Fibroblast of lung (primary cell): ENCODE measurements at regions not wholly inside any gene's neighbourhood (a gene's known extent, or its start where the extent isn't known, plus 50 kb on each side); places are given as distances from the start of the nearest gene placed in this dataset.

ENCODE experiments used
- DNase-seq, 2 donors: peaks; one replicate each; pipeline versions ENCODE4 v3.0.0 to v3.0.0-alpha.2; 2010; ENCODE audit warnings: low read depth in 2 of 2
- H2AFZ ChIP-seq: 2 replicates; pipeline ENCODE4 v1.5.1; 2012; ENCODE audit warnings: low read length, control low read depth, inconsistent platforms
- H3K27ac ChIP-seq: 2 replicates; pipeline ENCODE4 v1.5.1; 2011; ENCODE audit warnings: low read length, control low read depth; ENCODE audit not compliant: insufficient read depth
- H3K27me3 ChIP-seq: 2 replicates; pipeline ENCODE4 v1.5.1; 2011; ENCODE audit warnings: mild to moderate bottlenecking, low read length; ENCODE audit not compliant: control insufficient read depth, insufficient read depth
- H3K36me3 ChIP-seq: 2 replicates; pipeline ENCODE4 v1.5.1; 2011; ENCODE audit warnings: low read length; ENCODE audit not compliant: control insufficient read depth, insufficient read depth
- H3K4me1 ChIP-seq: 2 replicates; pipeline ENCODE4 v1.5.1; 2011; ENCODE audit warnings: low read length; ENCODE audit not compliant: control insufficient read depth, insufficient read depth; ENCODE audit errors: extremely low read depth
- H3K4me2 ChIP-seq: 2 replicates; pipeline ENCODE4 v1.5.1; 2011; ENCODE audit warnings: low read length, control low read depth; ENCODE audit not compliant: insufficient read depth; ENCODE audit errors: extremely low read depth
- H3K4me3 ChIP-seq, 4 experiments: fragments of 200-600 bp in 1 of 4; sonication (generic) in 1 of 4; replicated peaks in 1 of 4; 2 replicates each; pipeline ENCODE4 v1.5.1; 2011 to 2016; ENCODE audit warnings: low read length in 4 of 4, low read depth in 3 of 4, mild to moderate bottlenecking in 3 of 4, control low read depth in 2 of 4, inconsistent platforms in 1 of 4, mixed read lengths in 1 of 4; ENCODE audit not compliant: insufficient read depth in 1 of 4; ENCODE audit errors: control extremely low read depth in 1 of 4
- H3K79me2 ChIP-seq: 2 replicates; pipeline ENCODE4 v1.5.1; 2012; ENCODE audit warnings: mild to moderate bottlenecking, low read length, inconsistent platforms; ENCODE audit not compliant: control insufficient read depth, insufficient read depth
- H3K9ac ChIP-seq: 2 replicates; pipeline ENCODE4 v1.5.1; 2011; ENCODE audit warnings: mild to moderate bottlenecking, low read length, control low read depth; ENCODE audit not compliant: insufficient read depth
- H3K9me3 ChIP-seq: 2 replicates; pipeline ENCODE4 v1.5.1; 2012; ENCODE audit warnings: low read depth, low read length; ENCODE audit not compliant: control insufficient read depth, insufficient read depth
- H4K20me1 ChIP-seq: 2 replicates; pipeline ENCODE4 v1.5.1; 2011; ENCODE audit warnings: low read length; ENCODE audit not compliant: control insufficient read depth, insufficient read depth; ENCODE audit errors: extremely low read depth
- EZH2 ChIP-seq: IDR thresholded peaks from 2 replicates; pipeline ENCODE4 v1.5.1; 2012; ENCODE audit warnings: low read length, control low read depth, mild to moderate bottlenecking; ENCODE audit errors: missing control alignments
- TF ChIP-seq, protein P1 (sequence below), 2 donors: IDR thresholded peaks in 1 of 2; conservative IDR thresholded peaks in 1 of 2; 1 replicate in 1 of 2; 2 replicates in 1 of 2; pipeline ENCODE4 v1.5.1; 2011 to 2012; ENCODE audit warnings: low read length in 2 of 2, control low read depth in 1 of 2, inconsistent platforms in 1 of 2, low read depth in 1 of 2, mild to moderate bottlenecking in 1 of 2

DNA sequence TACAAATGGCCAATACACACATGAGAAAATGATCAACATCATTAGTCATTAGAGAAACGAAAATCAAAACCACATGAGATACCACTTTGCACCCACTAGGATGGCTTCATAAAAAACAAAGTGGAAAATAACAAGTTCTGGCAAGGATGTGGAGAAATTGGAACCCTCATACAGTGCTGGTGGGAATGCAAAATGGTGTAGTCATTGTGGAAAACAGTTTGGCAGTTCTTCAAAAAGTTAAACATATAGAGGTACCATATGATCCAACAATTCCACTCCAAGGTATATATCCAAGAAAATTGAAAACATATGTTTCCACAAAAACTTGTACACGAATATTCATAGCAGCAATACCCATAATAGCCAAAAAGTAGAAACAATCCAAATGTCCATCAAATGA is 231.6 kb upstream of the CSF3R start:
- H3K4me2 ChIP-seq = no peak overlapping the region
- H3K4me1 ChIP-seq = no peaks in the 10 kb centered on the region
- no peak for DNase-seq

DNA sequence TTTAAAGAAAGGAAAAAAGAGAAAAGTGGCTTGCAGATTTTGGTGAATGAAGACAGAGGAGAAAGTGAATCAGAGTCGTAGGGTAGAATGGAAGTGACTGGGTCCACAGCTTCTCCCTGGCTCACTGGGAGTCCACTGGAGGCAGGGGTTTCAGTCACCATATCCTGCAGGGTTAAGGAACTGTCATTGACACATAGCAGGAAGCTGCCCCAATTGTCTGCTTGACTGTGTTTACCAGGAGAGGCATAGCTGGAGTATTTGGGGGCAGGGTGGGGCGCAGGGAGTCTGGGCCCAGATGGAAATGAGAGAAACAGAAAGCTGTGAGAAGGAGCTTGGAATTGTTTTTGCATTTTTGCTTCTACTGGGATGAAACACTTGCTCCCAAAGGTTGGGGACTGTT is 228.8 kb upstream of the CSF3R start:
- no peak overlapping the region for H2AFZ ChIP-seq
- H3K9me3 ChIP-seq = no peaks in the 10 kb centered on the region
- DNase-seq = no peak
- no peaks in the 10 kb centered on the region for H3K36me3 ChIP-seq
- no peak overlapping the region for H3K27ac ChIP-seq
- no peaks in the 10 kb centered on the region for H3K79me2 ChIP-seq
- H3K27me3 ChIP-seq = no peaks in the 10 kb centered on the region
- no peaks in the 10 kb centered on the region for H3K4me1 ChIP-seq
- H4K20me1 ChIP-seq = no peaks in the 10 kb centered on the region
- TF ChIP-seq, protein P1, sequence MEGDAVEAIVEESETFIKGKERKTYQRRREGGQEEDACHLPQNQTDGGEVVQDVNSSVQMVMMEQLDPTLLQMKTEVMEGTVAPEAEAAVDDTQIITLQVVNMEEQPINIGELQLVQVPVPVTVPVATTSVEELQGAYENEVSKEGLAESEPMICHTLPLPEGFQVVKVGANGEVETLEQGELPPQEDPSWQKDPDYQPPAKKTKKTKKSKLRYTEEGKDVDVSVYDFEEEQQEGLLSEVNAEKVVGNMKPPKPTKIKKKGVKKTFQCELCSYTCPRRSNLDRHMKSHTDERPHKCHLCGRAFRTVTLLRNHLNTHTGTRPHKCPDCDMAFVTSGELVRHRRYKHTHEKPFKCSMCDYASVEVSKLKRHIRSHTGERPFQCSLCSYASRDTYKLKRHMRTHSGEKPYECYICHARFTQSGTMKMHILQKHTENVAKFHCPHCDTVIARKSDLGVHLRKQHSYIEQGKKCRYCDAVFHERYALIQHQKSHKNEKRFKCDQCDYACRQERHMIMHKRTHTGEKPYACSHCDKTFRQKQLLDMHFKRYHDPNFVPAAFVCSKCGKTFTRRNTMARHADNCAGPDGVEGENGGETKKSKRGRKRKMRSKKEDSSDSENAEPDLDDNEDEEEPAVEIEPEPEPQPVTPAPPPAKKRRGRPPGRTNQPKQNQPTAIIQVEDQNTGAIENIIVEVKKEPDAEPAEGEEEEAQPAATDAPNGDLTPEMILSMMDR (conservative IDR thresholded peaks at IDR 0.05 in 1 of 2, IDR thresholded peaks at IDR 0.05 in 1 of 2; ENCODE audit: low read depth in 1 of 2, low read length in 2 of 2) = no peak
- TF ChIP-seq EZH2 = no peak
- no peak overlapping the region for H3K9ac ChIP-seq
- H3K4me2 ChIP-seq = no peak overlapping the region
- no peak overlapping the region for H3K4me3 ChIP-seq

More for the DNA sequence above, 231.6 kb upstream of the CSF3R start:
- TF ChIP-seq, protein P1 (conservative IDR thresholded peaks at IDR 0.05 in 1 of 2, IDR thresholded peaks at IDR 0.05 in 1 of 2; ENCODE audit: low read depth in 1 of 2, low read length in 2 of 2) = no peak
- TF ChIP-seq EZH2 = no peak
- no peaks in the 10 kb centered on the region for H3K79me2 ChIP-seq
- no peaks in the 10 kb centered on the region for H3K36me3 ChIP-seq
- no peak overlapping the region for H3K4me3 ChIP-seq
- no peak overlapping the region for H3K27ac ChIP-seq
- no peaks in the 10 kb centered on the region for H4K20me1 ChIP-seq
- no peak overlapping the region for H2AFZ ChIP-seq
- H3K9ac ChIP-seq = no peak overlapping the region
- no peaks in the 10 kb centered on the region for H3K27me3 ChIP-seq
- no peaks in the 10 kb centered on the region for H3K9me3 ChIP-seq

DNA sequence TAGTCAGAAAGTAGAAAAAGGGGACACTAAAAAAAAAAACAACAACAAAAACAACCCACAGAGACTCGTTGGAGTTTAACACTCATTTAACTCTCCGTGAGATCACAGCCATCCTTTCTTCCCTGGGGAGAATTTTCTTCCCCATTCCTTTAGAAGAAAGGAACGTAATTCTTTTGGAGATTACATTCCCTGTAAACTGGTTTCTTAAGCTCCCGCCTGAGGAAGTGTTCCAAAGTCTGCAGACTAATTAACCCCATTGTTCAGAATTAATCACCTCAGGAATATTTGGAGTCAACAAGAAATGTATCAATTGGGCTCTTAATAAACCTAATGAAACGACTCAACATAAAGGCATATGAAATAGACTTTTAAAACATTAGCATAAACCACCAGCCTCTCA is 228.2 kb upstream of the CSF3R start:
- Histone ChIP-seq H3K79me2 (no peaks in the 10 kb centered on the region), H3K27ac (no peak overlapping the region), H3K4me2 (no peak overlapping the region), H3K9ac (no peak overlapping the region), H3K36me3 (no peaks in the 10 kb centered on the region), H2AFZ (no peak overlapping the region), H3K9me3 (no peaks in the 10 kb centered on the region), H3K4me1 (no peaks in the 10 kb centered on the region), H3K27me3 (no peaks in the 10 kb centered on the region), H3K4me3 (no peak overlapping the region), H4K20me1 (no peaks in the 10 kb centered on the region)
- no peak for DNase-seq
- TF ChIP-seq EZH2 = no peak
- TF ChIP-seq, protein P1 (conservative IDR thresholded peaks at IDR 0.05 in 1 of 2, IDR thresholded peaks at IDR 0.05 in 1 of 2; ENCODE audit: low read depth in 1 of 2, low read length in 2 of 2) = no peak
